ENCODE measurements at regions not wholly inside any gene's neighbourhood (a gene's known extent, or its start where the extent isn't known, plus 50 kb on each side); places are given as distances from the start of the nearest gene placed in this dataset.

DNA sequence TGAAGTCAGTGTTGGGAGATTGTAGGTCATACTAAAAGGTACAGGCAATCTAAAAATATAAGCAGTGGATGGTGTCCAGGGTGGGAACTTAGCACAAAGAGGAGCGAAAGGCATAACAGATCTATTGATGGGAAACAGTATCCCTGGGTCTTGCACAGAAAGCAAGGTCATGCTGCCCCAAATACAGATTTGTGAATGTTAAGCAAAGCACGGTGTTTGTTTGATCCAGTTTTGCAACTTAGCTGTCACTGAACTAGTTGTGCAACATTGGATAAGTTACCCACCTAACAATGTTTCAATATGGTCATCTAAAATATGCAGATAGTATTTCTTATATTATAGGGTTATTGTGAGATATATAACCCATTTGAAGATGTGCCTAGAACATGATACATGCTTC lies 162.9 kb downstream of the BLID start:
- DNase-seq (ENCODE audit: insufficient read length, low spot score): no peak
- TF ChIP-seq, protein P1, sequence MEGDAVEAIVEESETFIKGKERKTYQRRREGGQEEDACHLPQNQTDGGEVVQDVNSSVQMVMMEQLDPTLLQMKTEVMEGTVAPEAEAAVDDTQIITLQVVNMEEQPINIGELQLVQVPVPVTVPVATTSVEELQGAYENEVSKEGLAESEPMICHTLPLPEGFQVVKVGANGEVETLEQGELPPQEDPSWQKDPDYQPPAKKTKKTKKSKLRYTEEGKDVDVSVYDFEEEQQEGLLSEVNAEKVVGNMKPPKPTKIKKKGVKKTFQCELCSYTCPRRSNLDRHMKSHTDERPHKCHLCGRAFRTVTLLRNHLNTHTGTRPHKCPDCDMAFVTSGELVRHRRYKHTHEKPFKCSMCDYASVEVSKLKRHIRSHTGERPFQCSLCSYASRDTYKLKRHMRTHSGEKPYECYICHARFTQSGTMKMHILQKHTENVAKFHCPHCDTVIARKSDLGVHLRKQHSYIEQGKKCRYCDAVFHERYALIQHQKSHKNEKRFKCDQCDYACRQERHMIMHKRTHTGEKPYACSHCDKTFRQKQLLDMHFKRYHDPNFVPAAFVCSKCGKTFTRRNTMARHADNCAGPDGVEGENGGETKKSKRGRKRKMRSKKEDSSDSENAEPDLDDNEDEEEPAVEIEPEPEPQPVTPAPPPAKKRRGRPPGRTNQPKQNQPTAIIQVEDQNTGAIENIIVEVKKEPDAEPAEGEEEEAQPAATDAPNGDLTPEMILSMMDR (IDR thresholded peaks at IDR 0.05; ENCODE audit: insufficient read depth, missing control alignments): no peak
- no peak for FAIRE-seq

DNA sequence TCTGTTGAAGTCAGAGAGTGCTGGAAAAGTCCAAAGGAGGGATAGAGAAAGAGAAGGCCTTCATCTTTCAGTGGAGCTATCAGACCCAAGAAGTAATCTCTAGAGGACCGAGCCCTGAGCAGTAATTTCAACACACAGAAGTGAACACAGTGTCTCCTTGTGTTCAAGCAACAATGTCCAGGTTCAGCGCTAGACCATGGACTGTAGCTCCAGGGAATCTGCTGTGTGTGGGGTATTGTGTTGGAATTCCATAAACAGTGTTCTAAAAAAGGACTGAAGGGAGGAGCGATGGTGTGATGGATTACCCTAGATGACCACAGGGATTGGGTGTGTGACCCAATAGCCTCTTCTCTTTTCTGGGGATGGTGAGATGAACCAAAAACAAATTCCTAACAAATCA lies 165.9 kb downstream of the BLID start:
- no peak for FAIRE-seq
- TF ChIP-seq, protein P1 (IDR thresholded peaks at IDR 0.05; ENCODE audit: insufficient read depth, missing control alignments): no peak
- DNase-seq (ENCODE audit: insufficient read length, low spot score): no peak

DNA sequence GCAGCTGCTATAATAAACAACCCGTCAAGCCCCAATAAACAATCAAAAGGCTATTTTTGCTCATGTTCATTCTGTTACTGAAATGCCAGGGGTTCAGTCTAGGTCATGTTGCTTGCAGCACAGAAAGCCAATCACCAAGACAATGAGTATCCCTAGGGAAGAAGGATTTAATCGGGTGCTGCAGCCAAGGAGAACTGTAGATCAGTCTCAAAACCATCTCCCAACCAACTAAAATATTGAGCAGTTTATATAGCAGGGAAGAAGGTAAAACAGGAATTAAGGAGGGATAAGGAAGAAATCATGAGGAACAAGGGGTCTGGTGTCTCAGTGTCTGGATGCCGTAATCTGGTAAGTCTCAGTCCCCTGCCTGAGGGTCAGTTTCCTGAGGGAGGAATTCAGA lies 169.5 kb downstream of the BLID start:
- TF ChIP-seq, protein P1 (IDR thresholded peaks at IDR 0.05; ENCODE audit: insufficient read depth, missing control alignments): no peak
- DNase-seq (ENCODE audit: insufficient read length, low spot score) (no peak), FAIRE-seq (no peak)

DNA sequence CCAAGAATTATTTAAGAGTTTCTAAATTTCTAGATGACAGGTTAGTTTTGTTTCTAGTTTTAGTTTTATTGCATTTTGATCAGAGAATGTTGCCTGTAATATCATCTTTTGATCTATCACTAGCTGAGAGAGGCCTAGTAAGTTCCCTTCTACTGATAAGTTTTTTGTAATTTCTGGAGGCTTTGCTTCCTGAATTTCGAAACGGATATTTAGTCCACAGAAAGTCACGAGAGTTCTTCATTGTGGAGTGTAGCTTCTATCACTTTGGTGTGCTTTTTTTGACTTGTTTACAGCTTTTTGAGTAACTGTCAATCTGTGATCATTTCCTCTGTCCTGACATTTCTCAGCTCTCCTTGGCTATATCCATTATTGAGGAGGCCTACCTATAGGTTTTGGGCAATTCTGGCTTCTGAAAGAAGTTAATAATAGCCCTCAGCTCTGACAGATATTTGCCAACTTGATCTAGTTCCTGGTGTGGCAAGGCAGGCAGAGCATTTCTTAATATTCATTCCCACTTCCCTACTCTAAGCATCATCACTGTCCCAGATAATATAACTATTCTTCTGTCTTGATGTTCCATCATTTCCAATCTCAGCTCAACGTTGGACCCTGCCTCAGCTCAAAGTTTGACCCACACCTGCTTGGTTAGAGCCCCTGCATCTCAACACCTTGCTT lies 171.3 kb downstream of the BLID start:
- DNase-seq (ENCODE audit: insufficient read length, low spot score) (no peak), FAIRE-seq (no peak)
- TF ChIP-seq, protein P1 (IDR thresholded peaks at IDR 0.05; ENCODE audit: insufficient read depth, missing control alignments): no peak

- DNase-seq (ENCODE audit: insufficient read length, low spot score): no peak
- no peak for FAIRE-seq
- TF ChIP-seq, protein P1 (IDR thresholded peaks at IDR 0.05; ENCODE audit: insufficient read depth, missing control alignments): no peak
These were observed 177.9 kb downstream of the BLID start for GRCh38 chr11:121938076-121938475.

GRCh38 chr11:121936781-121937447 lies 179.1 kb downstream of the BLID start:
- TF ChIP-seq, protein P1 (IDR thresholded peaks at IDR 0.05; ENCODE audit: insufficient read depth, missing control alignments): no peak
- DNase-seq (ENCODE audit: insufficient read length, low spot score): no peak
- no peak for FAIRE-seq

DNA sequence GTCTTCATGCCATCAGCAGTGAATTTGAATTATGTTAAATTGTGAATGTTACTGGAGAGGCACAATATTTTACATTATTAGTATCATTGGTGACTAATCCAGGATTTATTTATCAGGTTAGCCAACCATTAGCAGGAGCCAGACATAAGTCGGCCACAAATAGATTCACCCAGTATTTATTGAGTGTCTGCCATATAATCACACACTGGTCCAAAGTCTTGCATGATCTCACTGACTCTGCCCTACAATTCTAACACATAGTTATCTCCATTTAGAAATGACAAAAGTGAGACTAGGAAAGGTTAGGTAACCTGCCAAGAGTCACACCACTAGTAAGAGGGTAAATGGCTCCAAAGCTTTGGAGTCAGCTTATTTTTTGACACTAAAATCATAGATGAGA lies 179.6 kb downstream of the BLID start:
- no peak for FAIRE-seq

More for the DNA sequence above, 179.6 kb downstream of the BLID start:
- TF ChIP-seq, protein P1 (IDR thresholded peaks at IDR 0.05; ENCODE audit: insufficient read depth, missing control alignments): no peak
- DNase-seq (ENCODE audit: insufficient read length, low spot score): no peak

All from D721Med (cell line).